ENCODE measurements at regions not wholly inside any gene's neighbourhood (a gene's known extent, or its start where the extent isn't known, plus 50 kb on each side); places are given as distances from the start of the nearest gene placed in this dataset.

GRCh38 chrX:76228499-76228898 is 55.6 kb downstream of the PBDC1 start:
- no peak for DNase-seq (ENCODE audit: low read depth)

GRCh38 chrX:76248901-76249300 is 76.0 kb downstream of the PBDC1 start:
- no peak for DNase-seq (ENCODE audit: low read depth)

- peak; percentile 27 for DNase-seq (ENCODE audit: low read depth)
Measured at GRCh38 chrX:76253432-76253831, 80.6 kb downstream of the PBDC1 start.

GRCh38 chrX:76279007-76279406 is 106.1 kb downstream of the PBDC1 start:
- DNase-seq (ENCODE audit: low read depth): peak; percentile 36
